GM12878 (cell line): ENCODE measurements at regions not wholly inside any gene's neighbourhood (a gene's known extent, or its start where the extent isn't known, plus 50 kb on each side); places are given as distances from the start of the nearest gene placed in this dataset.

Experiments
- ATAC-seq: fragments of 200-7000 bp; cut with Tn5 transposase; 3 replicates; pipeline ENCODE4 v1.9.1; 2020; ENCODE audit warnings: mild to moderate bottlenecking, moderate library complexity
- BruUV-seq: library from RNA; stranded (reverse); fragments of 400-500 nt; replicated peaks from 2 replicates; lab custom pipeline; 2021; lab: Mats Ljungman, UMichigan
- CTCF ChIA-PET: fragments of 300-600 bp; sonication (Branson Sonifier 250); formaldehyde crosslinking; extraction: SDS; loops from one replicate; lab custom pipeline; 2021; ENCODE audit warnings: inconsistent platforms; lab: Yijun Ruan, JAX
- POLR2A ChIA-PET: fragments of 350-600 bp; formaldehyde crosslinking; extraction: SDS; loops from one replicate; lab custom pipeline; 2021; ENCODE audit warnings: inconsistent platforms; lab: Charles Lee
- RAD21 ChIA-PET: fragments of 300-600 bp; sonication (Branson Sonifier 250); formaldehyde crosslinking; loops from one replicate; lab custom pipeline; 2023; ENCODE audit warnings: antibody characterized with exemption; ENCODE audit not compliant: unreplicated experiment; lab: Charles Lee
- SMC1A ChIA-PET: fragments of 300-600 bp; sonication (Branson Sonifier 250); formaldehyde crosslinking; loops from one replicate; lab custom pipeline; 2023; ENCODE audit not compliant: unreplicated experiment, uncharacterized antibody; lab: Charles Lee
- DNase-seq: peaks from one replicate; pipeline ENCODE4 v3.0.0-alpha.2; 2011; ENCODE audit warnings: low read depth, low spot score
- FAIRE-seq: peaks from 3 replicates; lab custom pipeline; 2011; peaks lifted over from hg19 to GRCh38; lab: Jason Lieb, UNC
- H2AFZ ChIP-seq: 2 replicates; pipeline ENCODE4 v1.6.0; 2011; ENCODE audit warnings: low read depth, low read length, control low read depth; ENCODE audit not compliant: control insufficient read depth
- H3K27ac ChIP-seq: 2 replicates; pipeline ENCODE4 v1.5.1; 2011; ENCODE audit warnings: control low read depth; ENCODE audit not compliant: control insufficient read depth, insufficient read depth
- H3K27me3 ChIP-seq, 2 experiments: replicated peaks in 1 of 2; 2 replicates each; pipeline versions ENCODE4 v1.6.0 to v1.6.1; 2011; ENCODE audit warnings: low read length in 1 of 2; ENCODE audit not compliant: control insufficient read depth in 2 of 2, insufficient read depth in 2 of 2
- H3K36me3 ChIP-seq, 2 experiments: 2 replicates each; pipeline ENCODE4 v1.5.1; 2011; ENCODE audit warnings: low read length in 1 of 2; ENCODE audit not compliant: control insufficient read depth in 2 of 2, insufficient read depth in 2 of 2
- H3K4me1 ChIP-seq: 2 replicates; pipeline ENCODE4 v1.6.1; 2011; ENCODE audit warnings: mild to moderate bottlenecking, low read length, moderate library complexity, mixed read lengths; ENCODE audit not compliant: control insufficient read depth, insufficient read depth
- H3K4me2 ChIP-seq: 2 replicates; pipeline ENCODE4 v1.6.0; 2011; ENCODE audit warnings: control low read depth; ENCODE audit not compliant: control insufficient read depth, insufficient read depth
- H3K4me3 ChIP-seq: fragments of 200-600 bp; sonication (generic); 2 replicates; pipeline ENCODE4 v1.5.1; 2016
- H3K79me2 ChIP-seq: 2 replicates; pipeline ENCODE4 v1.6.0; 2011; ENCODE audit warnings: low read length; ENCODE audit not compliant: control insufficient read depth, insufficient read depth
- H3K9ac ChIP-seq: 2 replicates; pipeline ENCODE4 v1.8.0; 2011; ENCODE audit warnings: low read length, control low read depth, mixed read lengths; ENCODE audit not compliant: control insufficient read depth, insufficient read depth
- H3K9me3 ChIP-seq: replicated peaks from 3 replicates; pipeline ENCODE4 v1.5.1; 2011; ENCODE audit warnings: mild to moderate bottlenecking, low read length; ENCODE audit not compliant: control insufficient read depth, insufficient read depth
- H4K20me1 ChIP-seq: 2 replicates; pipeline ENCODE4 v1.6.0; 2011; ENCODE audit not compliant: control insufficient read depth, insufficient read depth
- BACH1 ChIP-seq: fragments of 450-650 bp; IDR thresholded peaks from 2 replicates; pipeline ENCODE4 v1.6.1; 2017; ENCODE audit warnings: mild to moderate bottlenecking, borderline replicate concordance
- E2F8 ChIP-seq: fragments of 450-650 bp; IDR thresholded peaks from 2 replicates; pipeline ENCODE4 v1.6.1; 2018; ENCODE audit warnings: mild to moderate bottlenecking, low read depth, moderate library complexity; ENCODE audit not compliant: partially characterized antibody
- FOS ChIP-seq: IDR thresholded peaks from 3 replicates; pipeline ENCODE4 v1.6.1; 2011; ENCODE audit warnings: borderline replicate concordance; ENCODE audit not compliant: insufficient read length; ENCODE audit errors: extremely low read depth
- IRF4 ChIP-seq: IDR thresholded peaks from 2 replicates; pipeline ENCODE4 v1.6.1; 2011; ENCODE audit warnings: low read depth, low read length
- KAT2A ChIP-seq: conservative IDR thresholded peaks from 2 replicates; pipeline ENCODE4 v1.6.1; 2011; ENCODE audit warnings: low read depth, low read length; ENCODE audit not compliant: control insufficient read depth
- RBBP5 ChIP-seq: fragments of 200-600 bp; sonication (generic); conservative IDR thresholded peaks from 2 replicates; pipeline ENCODE4 v1.6.1; 2016
- RFX5 ChIP-seq: IDR thresholded peaks from 2 replicates; pipeline ENCODE4 v1.6.1; 2011; ENCODE audit warnings: low read depth, low read length, improper control_type of control experiment
- in situ Hi-C: fragments of 300-500 bp; cut with MboI; formaldehyde crosslinking; loops from 9 replicates; pipeline ENCODE4 v1.14.3; 2018; ENCODE audit warnings: mixed read lengths
- intact Hi-C: fragments of 100-400 bp; cut with micrococcal nuclease; formaldehyde crosslinking; loops from one replicate; pipeline ENCODE4 v1.14.2; 2022; ENCODE audit not compliant: unreplicated experiment

GRCh38 chr1:239505094-239505493, 118.7 kb downstream of the CHRM3 start:
- RAD21 ChIA-PET: no interaction called here
- H3K4me2 ChIP-seq: no peak overlapping the region
- DNase-seq (no peak), FAIRE-seq (no peak), ATAC-seq (no peak)
- H3K79me2 ChIP-seq: no peaks in the 10 kb centered on the region
- no peaks in the 10 kb centered on the region for H3K9me3 ChIP-seq
- TF ChIP-seq FOS (no peak), BACH1 (no peak), IRF4 (no peak), RBBP5 (no peak), KAT2A (no peak), RFX5 (no peak), E2F8 (no peak)
- H3K4me1 ChIP-seq: no peaks in the 10 kb centered on the region
- no peaks in the 10 kb centered on the region for H3K36me3 ChIP-seq
- H3K27me3 ChIP-seq: no peaks in the 10 kb centered on the region
- SMC1A ChIA-PET: no interaction called here
- H3K9ac ChIP-seq: no peak overlapping the region
- in situ Hi-C loops: no loop called here
- CTCF ChIA-PET: no interaction called here
- no peak overlapping the region for H3K4me3 ChIP-seq
- no peaks in the 10 kb centered on the region for H4K20me1 ChIP-seq
- POLR2A ChIA-PET: no interaction called here
- H3K27ac ChIP-seq: no peak overlapping the region
- intact Hi-C loops: no loop called here
- no peak overlapping the region for H2AFZ ChIP-seq
- no TSS peak for BruUV-seq
